ENCODE measurements at regions not wholly inside any gene's neighbourhood (a gene's known extent, or its start where the extent isn't known, plus 50 kb on each side); places are given as distances from the start of the nearest gene placed in this dataset.
"Not testable (repeated sequence)": the region's sequence is repeated elsewhere in the genome, so short reads cannot be mapped to it uniquely, and the experiment has no call there.

GRCh38 chr2:156999661-157000060 lies 257.8 kb upstream of the GALNT5 start:
- Mint-ChIP-seq H3K9me3 (no peaks in the 10 kb centered on the region), H3K36me3 (no peaks in the 10 kb centered on the region), H3K4me1 (no peaks in the 10 kb centered on the region), H3K27ac (no peak overlapping the region), H3K4me3 (no peak overlapping the region), H3K27me3 (no peaks in the 10 kb centered on the region)
- no peak for DNase-seq
- H3K27me3 ChIP-seq (ENCODE audit: insufficient read depth, low read length, poor library complexity, severe bottlenecking) = no peaks in the 10 kb centered on the region
- no peak overlapping the region for H3K4me3 ChIP-seq (ENCODE audit: low read length)
- no peaks in the 10 kb centered on the region for H3K36me3 ChIP-seq (ENCODE audit: insufficient read depth, low read length)
- no peaks in the 10 kb centered on the region for H3K4me1 ChIP-seq (ENCODE audit: insufficient read depth, low read length)
- H3K9me3 ChIP-seq (ENCODE audit: low read length) = no peaks in the 10 kb centered on the region
- POLR2A ChIA-PET = no interaction called here
- no peak overlapping the region for H3K27ac ChIP-seq (ENCODE audit: low read depth, low read length)
- CTCF ChIA-PET = no interaction called here

GRCh38 chr2:157004789-157005188 lies 252.7 kb upstream of the GALNT5 start:
- DNase-seq = no peak
- no peaks in the 10 kb centered on the region for H3K36me3 ChIP-seq (ENCODE audit: insufficient read depth, low read length)
- ChIA-PET CTCF (no interaction called here), POLR2A (no interaction called here)
- no peak overlapping the region for H3K4me3 ChIP-seq (ENCODE audit: low read length)
- no peaks in the 10 kb centered on the region for H3K4me1 Mint-ChIP-seq
- no peaks in the 10 kb centered on the region for H3K4me1 ChIP-seq (ENCODE audit: insufficient read depth, low read length)
- peaks cover 0 to 3% (median 0%) of the 10 kb centered on the region in 5 donors for H3K9me3 Mint-ChIP-seq
- no peak overlapping the region for H3K27ac Mint-ChIP-seq
- no peaks in the 10 kb centered on the region for H3K27me3 ChIP-seq (ENCODE audit: insufficient read depth, low read length, poor library complexity, severe bottlenecking)
- H3K27me3 Mint-ChIP-seq = no peaks in the 10 kb centered on the region
- no peaks in the 10 kb centered on the region for H3K9me3 ChIP-seq (ENCODE audit: low read length)
- no peak overlapping the region for H3K4me3 Mint-ChIP-seq
- H3K27ac ChIP-seq (ENCODE audit: low read depth, low read length) = no peak overlapping the region
- H3K36me3 Mint-ChIP-seq = no peaks in the 10 kb centered on the region

GRCh38 chr2:157015015-157015575 lies 242.4 kb upstream of the GALNT5 start:
- Histone ChIP-seq H3K36me3 (ENCODE audit: insufficient read depth, low read length) (no peaks in the 10 kb centered on the region), H3K9me3 (ENCODE audit: low read length) (no peaks in the 10 kb centered on the region), H3K4me1 (ENCODE audit: insufficient read depth, low read length) (no peaks in the 10 kb centered on the region), H3K4me3 (ENCODE audit: low read length) (no peak overlapping the region), H3K27me3 (ENCODE audit: insufficient read depth, low read length, poor library complexity, severe bottlenecking) (no peaks in the 10 kb centered on the region), H3K27ac (ENCODE audit: low read depth, low read length) (no peak overlapping the region)
- no peak overlapping the region for H3K27ac Mint-ChIP-seq
- H3K4me3 Mint-ChIP-seq = no peak overlapping the region
- no peaks in the 10 kb centered on the region for H3K27me3 Mint-ChIP-seq
- CTCF ChIA-PET = no interaction called here
- no peak for DNase-seq
- POLR2A ChIA-PET = no interaction called here
- peaks cover 0 to 2% (median 0%) of the 10 kb centered on the region in 5 donors for H3K9me3 Mint-ChIP-seq
- no peaks in the 10 kb centered on the region for H3K4me1 Mint-ChIP-seq
- no peaks in the 10 kb centered on the region for H3K36me3 Mint-ChIP-seq

- CTCF ChIA-PET; H3K27ac Mint-ChIP-seq; H3K36me3 ChIP-seq (ENCODE audit: insufficient read depth, low read length): not testable (repeated sequence)
These were observed 234.2 kb upstream of the GALNT5 start for GRCh38 chr2:157023264-157023663.

GRCh38 chr2:157024129-157024528 lies 233.4 kb upstream of the GALNT5 start:
- ChIA-PET POLR2A (no interaction called here), CTCF (no interaction called here)
- no peaks in the 10 kb centered on the region for H3K9me3 ChIP-seq (ENCODE audit: low read length)
- no peaks in the 10 kb centered on the region for H3K4me1 Mint-ChIP-seq
- no peaks in the 10 kb centered on the region for H3K27me3 Mint-ChIP-seq
- H3K27ac Mint-ChIP-seq = no peak overlapping the region
- H3K4me1 ChIP-seq (ENCODE audit: insufficient read depth, low read length) = no peaks in the 10 kb centered on the region
- peaks cover 0 to 10% (median 0%) of the 10 kb centered on the region in 5 donors for H3K9me3 Mint-ChIP-seq
- no peak overlapping the region for H3K4me3 Mint-ChIP-seq
- no peak for DNase-seq
- no peak overlapping the region for H3K4me3 ChIP-seq (ENCODE audit: low read length)
- no peaks in the 10 kb centered on the region for H3K27me3 ChIP-seq (ENCODE audit: insufficient read depth, low read length, poor library complexity, severe bottlenecking)
- no peaks in the 10 kb centered on the region for H3K36me3 Mint-ChIP-seq
- no peak overlapping the region for H3K27ac ChIP-seq (ENCODE audit: low read depth, low read length)
- no peaks in the 10 kb centered on the region for H3K36me3 ChIP-seq (ENCODE audit: insufficient read depth, low read length)

More at GRCh38 chr2:157023264-157023663, 234.2 kb upstream of the GALNT5 start:
- H3K4me3 ChIP-seq (ENCODE audit: low read length); H3K36me3 Mint-ChIP-seq; H3K4me3 Mint-ChIP-seq; POLR2A ChIA-PET; DNase-seq; H3K27me3 ChIP-seq (ENCODE audit: insufficient read depth, low read length, poor library complexity, severe bottlenecking); H3K9me3 ChIP-seq (ENCODE audit: low read length); H3K27me3 Mint-ChIP-seq; H3K4me1 Mint-ChIP-seq; H3K4me1 ChIP-seq (ENCODE audit: insufficient read depth, low read length); H3K27ac ChIP-seq (ENCODE audit: low read depth, low read length): not testable (repeated sequence)
- H3K9me3 Mint-ChIP-seq = peaks cover 0 to 10% (median 0%) of the 10 kb centered on the region in 5 donors

GRCh38 chr2:157032017-157032416 lies 225.5 kb upstream of the GALNT5 start:
- Histone ChIP-seq H3K4me3 (ENCODE audit: low read length) (no peak overlapping the region), H3K36me3 (ENCODE audit: insufficient read depth, low read length) (no peaks in the 10 kb centered on the region), H3K9me3 (ENCODE audit: low read length) (no peaks in the 10 kb centered on the region), H3K4me1 (ENCODE audit: insufficient read depth, low read length) (no peaks in the 10 kb centered on the region), H3K27ac (ENCODE audit: low read depth, low read length) (no peak overlapping the region), H3K27me3 (ENCODE audit: insufficient read depth, low read length, poor library complexity, severe bottlenecking) (no peaks in the 10 kb centered on the region)
- no peaks in the 10 kb centered on the region for H3K27me3 Mint-ChIP-seq
- CTCF ChIA-PET = no interaction called here
- no peak overlapping the region for H3K27ac Mint-ChIP-seq
- H3K4me1 Mint-ChIP-seq = no peaks in the 10 kb centered on the region
- no peaks in the 10 kb centered on the region for H3K9me3 Mint-ChIP-seq
- H3K4me3 Mint-ChIP-seq = no peak overlapping the region
- DNase-seq = no peak
- H3K36me3 Mint-ChIP-seq = no peaks in the 10 kb centered on the region
- POLR2A ChIA-PET = no interaction called here

GRCh38 chr2:157036726-157037125 lies 220.8 kb upstream of the GALNT5 start:
- DNase-seq = no peak
- H3K27me3 ChIP-seq (ENCODE audit: insufficient read depth, low read length, poor library complexity, severe bottlenecking) = no peaks in the 10 kb centered on the region
- no peaks in the 10 kb centered on the region for H3K36me3 ChIP-seq (ENCODE audit: insufficient read depth, low read length)
- no peak overlapping the region for H3K4me3 ChIP-seq (ENCODE audit: low read length)
- ChIA-PET CTCF (no interaction called here), POLR2A (no interaction called here)
- no peaks in the 10 kb centered on the region for H3K4me1 Mint-ChIP-seq
- no peaks in the 10 kb centered on the region for H3K36me3 Mint-ChIP-seq
- H3K4me1 ChIP-seq (ENCODE audit: insufficient read depth, low read length) = no peaks in the 10 kb centered on the region
- H3K27ac Mint-ChIP-seq = no peak overlapping the region
- H3K27ac ChIP-seq (ENCODE audit: low read depth, low read length) = no peak overlapping the region
- no peaks in the 10 kb centered on the region for H3K9me3 Mint-ChIP-seq
- no peaks in the 10 kb centered on the region for H3K27me3 Mint-ChIP-seq
- H3K9me3 ChIP-seq (ENCODE audit: low read length) = no peaks in the 10 kb centered on the region
- H3K4me3 Mint-ChIP-seq = no peak overlapping the region

GRCh38 chr2:157043786-157044185 lies 213.7 kb upstream of the GALNT5 start:
- no peaks in the 10 kb centered on the region for H3K4me1 Mint-ChIP-seq
- Histone ChIP-seq H3K27ac (ENCODE audit: low read depth, low read length) (no peak overlapping the region), H3K36me3 (ENCODE audit: insufficient read depth, low read length) (no peaks in the 10 kb centered on the region), H3K27me3 (ENCODE audit: insufficient read depth, low read length, poor library complexity, severe bottlenecking) (no peaks in the 10 kb centered on the region), H3K4me3 (ENCODE audit: low read length) (no peak overlapping the region), H3K4me1 (ENCODE audit: insufficient read depth, low read length) (no peaks in the 10 kb centered on the region), H3K9me3 (ENCODE audit: low read length) (no peaks in the 10 kb centered on the region)
- no peak overlapping the region for H3K4me3 Mint-ChIP-seq
- no peaks in the 10 kb centered on the region for H3K36me3 Mint-ChIP-seq
- DNase-seq = no peak
- H3K27me3 Mint-ChIP-seq = peaks cover 0 to 2% of the 10 kb centered on the region in 2 donors
- no peaks in the 10 kb centered on the region for H3K9me3 Mint-ChIP-seq
- ChIA-PET CTCF (no interaction called here), POLR2A (no interaction called here)
- H3K27ac Mint-ChIP-seq = no peak overlapping the region

- Mint-ChIP-seq H3K4me3 (no peak overlapping the region), H3K36me3 (no peaks in the 10 kb centered on the region)
- CTCF ChIA-PET = no interaction called here
These were observed 211.1 kb upstream of the GALNT5 start for GRCh38 chr2:157046396-157046795.

More at GRCh38 chr2:157046396-157046795, 211.1 kb upstream of the GALNT5 start:
- H3K4me3 ChIP-seq (ENCODE audit: low read length) = no peak overlapping the region
- Mint-ChIP-seq H3K4me1 (no peaks in the 10 kb centered on the region), H3K9me3 (no peaks in the 10 kb centered on the region), H3K27me3 (peaks cover 0 to 2% of the 10 kb centered on the region in 2 donors), H3K27ac (no peak overlapping the region)
- no peaks in the 10 kb centered on the region for H3K36me3 ChIP-seq (ENCODE audit: insufficient read depth, low read length)
- no peaks in the 10 kb centered on the region for H3K4me1 ChIP-seq (ENCODE audit: insufficient read depth, low read length)
- POLR2A ChIA-PET = no interaction called here
- no peaks in the 10 kb centered on the region for H3K27me3 ChIP-seq (ENCODE audit: insufficient read depth, low read length, poor library complexity, severe bottlenecking)
- no peaks in the 10 kb centered on the region for H3K9me3 ChIP-seq (ENCODE audit: low read length)
- H3K27ac ChIP-seq (ENCODE audit: low read depth, low read length) = no peak overlapping the region
- DNase-seq = no peak
